Vagina (tissue), 2 donors: ENCODE measurements at regions not wholly inside any gene's neighbourhood (a gene's known extent, or its start where the extent isn't known, plus 50 kb on each side); places are given as distances from the start of the nearest gene placed in this dataset.

ENCODE experiments used
- CTCF ChIP-seq, 3 experiments: fragments of 450-650 bp in 2 of 3; fragments of 200-600 bp in 1 of 3; sonication (generic) in 1 of 3; IDR thresholded peaks; one replicate each; pipeline ENCODE4 v1.5.1; 2017 to 2019; ENCODE audit warnings: antibody characterized with exemption in 3 of 3, mild to moderate bottlenecking in 2 of 3, moderate library complexity in 2 of 3
- POLR2A ChIP-seq, 2 donors: fragments of 450-650 bp; IDR thresholded peaks; one replicate each; pipeline ENCODE4 v1.6.1; 2017; ENCODE audit warnings: antibody characterized with exemption in 2 of 2, mild to moderate bottlenecking in 2 of 2, moderate library complexity in 2 of 2

- TF ChIP-seq CTCF (IDR thresholded peaks at IDR 0.05) (no peak), POLR2A (IDR thresholded peaks at IDR 0.05) (no peak)
Observed at GRCh38 chr14:97634751-97635150, 837.6 kb downstream of the VRK1 start.
